Small intestine (tissue), 7 donors: ENCODE measurements at regions not wholly inside any gene's neighbourhood (a gene's known extent, or its start where the extent isn't known, plus 50 kb on each side); places are given as distances from the start of the nearest gene placed in this dataset.

Experiments
- DNase-seq, 2 donors: peaks; one replicate each; pipeline versions ENCODE4 v3.0.0 to v3.0.0-alpha.2; 2013
- FAIRE-seq: peaks from 2 replicates; lab custom pipeline; 2012; peaks lifted over from hg19 to GRCh38; lab: Jason Lieb, UNC
- H3K27ac ChIP-seq, 3 donors: one replicate each; pipeline ENCODE4 v1.5.1; 2013; ENCODE audit warnings: low read length in 2 of 3, mild to moderate bottlenecking in 2 of 3, control low read depth in 1 of 3, inconsistent platforms in 1 of 3, low read depth in 1 of 3, moderate library complexity in 1 of 3
- H3K27me3 ChIP-seq, 3 donors: one replicate each; pipeline ENCODE4 v1.6.1; 2013; ENCODE audit warnings: low read length in 3 of 3, inconsistent platforms in 1 of 3; ENCODE audit not compliant: control insufficient read depth in 3 of 3, insufficient read depth in 3 of 3
- H3K36me3 ChIP-seq, 3 donors: one replicate each; pipeline ENCODE4 v1.6.1; 2013; ENCODE audit warnings: low read length in 3 of 3, inconsistent platforms in 1 of 3, low read depth in 1 of 3, mild to moderate bottlenecking in 1 of 3, moderate library complexity in 1 of 3; ENCODE audit not compliant: control insufficient read depth in 3 of 3, insufficient read depth in 2 of 3
- H3K4me1 ChIP-seq, 3 donors: one replicate each; pipeline ENCODE4 v1.6.1; 2013; ENCODE audit warnings: low read length in 2 of 3, inconsistent platforms in 1 of 3, low read depth in 1 of 3, mild to moderate bottlenecking in 1 of 3, moderate library complexity in 1 of 3; ENCODE audit not compliant: control insufficient read depth in 3 of 3, insufficient read depth in 2 of 3
- H3K4me3 ChIP-seq, 3 donors: one replicate each; pipeline ENCODE4 v1.5.1; 2013; ENCODE audit warnings: low read length in 3 of 3, control low read depth in 1 of 3, inconsistent platforms in 1 of 3, low read depth in 1 of 3, mild to moderate bottlenecking in 1 of 3, moderate library complexity in 1 of 3
- H3K9me3 ChIP-seq, 2 donors: one replicate each; pipeline ENCODE4 v1.6.1; 2013; ENCODE audit warnings: low read depth in 1 of 2, low read length in 1 of 2; ENCODE audit not compliant: control insufficient read depth in 2 of 2, insufficient read depth in 1 of 2
- WGBS, 3 donors: extraction: QIAGEN DNeasy Blood & Tissue Kit; methylation state at CpG; one replicate each; pipeline ENCODE4 v1.1.7; 2013; 5-methylcytosine and 5-hydroxymethylcytosine counted together
- donor health status: healthy with polysubstance abuse.
- donor health status: control.
- donor health status: control.
- donor health status: Bipolar disorder and iron deficiency.
- donor health status: healthy.

- H3K36me3 ChIP-seq: no peaks in the 10 kb centered on the region
- no peaks in the 10 kb centered on the region for H3K9me3 ChIP-seq
- H3K4me3 ChIP-seq: no peak overlapping the region
- 65 to 78% (median 75%) methylated on average over 6 of the region's 6 CpGs for WGBS, 3 donors
- H3K4me1 ChIP-seq: peaks cover 0 to 10% (median 0%) of the 10 kb centered on the region in 3 donors
- DNase-seq (no peak), FAIRE-seq (no peak)
- no peak overlapping the region for H3K27ac ChIP-seq
- H3K27me3 ChIP-seq: no peaks in the 10 kb centered on the region
Observed at GRCh38 chr20:50256577-50256976, 65.9 kb downstream of the CEBPB start.

- 90 to 94% (median 91%) methylated on average over 8 of the region's 8 CpGs for WGBS, 3 donors
- no peak for DNase-seq
- FAIRE-seq: no peak
- Histone ChIP-seq H3K9me3 (no peaks in the 10 kb centered on the region), H3K36me3 (no peaks in the 10 kb centered on the region), H3K4me3 (no peak overlapping the region), H3K27ac (no peak overlapping the region), H3K27me3 (no peaks in the 10 kb centered on the region), H3K4me1 (peaks cover 0 to 8% (median 0%) of the 10 kb centered on the region in 3 donors)
Observed at GRCh38 chr20:50257860-50258259, 67.2 kb downstream of the CEBPB start.

- FAIRE-seq (no peak), DNase-seq (no peak)
- H3K9me3 ChIP-seq: no peaks in the 10 kb centered on the region
- H3K4me3 ChIP-seq: no peak overlapping the region
- H3K36me3 ChIP-seq: no peaks in the 10 kb centered on the region
- peaks cover 0 to 8% (median 0%) of the 10 kb centered on the region in 3 donors for H3K4me1 ChIP-seq
- WGBS, 3 donors: 82 to 88% (median 84%) methylated on average over 6 to 8 of the region's 8 CpGs
- H3K27me3 ChIP-seq: no peaks in the 10 kb centered on the region
- H3K27ac ChIP-seq: no peak overlapping the region
Observed at GRCh38 chr20:50258790-50259483, 68.3 kb downstream of the CEBPB start.

GRCh38 chr20:50259705-50260478 is 69.3 kb downstream of the CEBPB start:
- H3K4me1 ChIP-seq: peaks cover 0 to 8% (median 0%) of the 10 kb centered on the region in 3 donors
- H3K9me3 ChIP-seq: no peaks in the 10 kb centered on the region
- H3K27ac ChIP-seq: peak overlapping the region in 1 of 3 donors; percentile 4
- no peaks in the 10 kb centered on the region for H3K27me3 ChIP-seq
- H3K4me3 ChIP-seq: no peak overlapping the region
- no peak for FAIRE-seq
- H3K36me3 ChIP-seq: no peaks in the 10 kb centered on the region
- WGBS, 3 donors: 27 to 40% (median 37%) methylated on average over 9 of the region's 9 CpGs
- no peak for DNase-seq

GRCh38 chr20:50260479-50261221 is 70.0 kb downstream of the CEBPB start:
- no peak overlapping the region for H3K4me3 ChIP-seq
- peak overlapping the region in 1 of 3 donors; percentile 6 for H3K27ac ChIP-seq
- H3K27me3 ChIP-seq: no peaks in the 10 kb centered on the region
- peaks cover 0 to 8% (median 0%) of the 10 kb centered on the region in 3 donors for H3K4me1 ChIP-seq
- H3K36me3 ChIP-seq: no peaks in the 10 kb centered on the region
- DNase-seq (no peak), FAIRE-seq (no peak)
- H3K9me3 ChIP-seq: no peaks in the 10 kb centered on the region
- 45 to 67% (median 60%) methylated on average over 8 of the region's 8 CpGs for WGBS, 3 donors

- Histone ChIP-seq H3K9me3 (no peaks in the 10 kb centered on the region), H3K4me1 (peaks cover 0 to 11% (median 0%) of the 10 kb centered on the region in 3 donors), H3K27me3 (no peaks in the 10 kb centered on the region), H3K36me3 (no peaks in the 10 kb centered on the region), H3K4me3 (no peak overlapping the region), H3K27ac (no peak overlapping the region)
- WGBS, 3 donors: 85 to 89% (median 89%) methylated on average over 7 of the region's 7 CpGs
- FAIRE-seq (no peak), DNase-seq (no peak)
Observed at GRCh38 chr20:50261471-50262212, 71.0 kb downstream of the CEBPB start.

- FAIRE-seq: no peak
- H3K27me3 ChIP-seq: no peaks in the 10 kb centered on the region
- no peak overlapping the region for H3K4me3 ChIP-seq
- no peak for DNase-seq
- no peak overlapping the region for H3K27ac ChIP-seq
- peaks cover 0 to 26% (median 3%) of the 10 kb centered on the region in 3 donors for H3K4me1 ChIP-seq
- H3K9me3 ChIP-seq: no peaks in the 10 kb centered on the region
- WGBS, 3 donors: 90 to 96% (median 93%) methylated on average over 3 of the region's 3 CpGs
- H3K36me3 ChIP-seq: no peaks in the 10 kb centered on the region
Observed at GRCh38 chr20:50263831-50264230, 73.2 kb downstream of the CEBPB start.
